HUES64 (cell line): ENCODE measurements at regions not wholly inside any gene's neighbourhood (a gene's known extent, or its start where the extent isn't known, plus 50 kb on each side); places are given as distances from the start of the nearest gene placed in this dataset.
"Not testable (repeated sequence)": the region's sequence is repeated elsewhere in the genome, so short reads cannot be mapped to it uniquely, and the experiment has no call there.

Experiments
- H3K27ac ChIP-seq: 2 replicates; pipeline ENCODE4 v1.7.0; 2013; ENCODE audit warnings: low read depth, low read length, inconsistent platforms
- H3K27me3 ChIP-seq: 2 replicates; pipeline ENCODE4 v1.6.1; 2013; ENCODE audit warnings: mild to moderate bottlenecking, low read length; ENCODE audit not compliant: insufficient read depth
- H3K36me3 ChIP-seq: 2 replicates; pipeline ENCODE4 v1.6.1; 2013; ENCODE audit warnings: mild to moderate bottlenecking, low read length; ENCODE audit not compliant: insufficient read depth
- H3K4me1 ChIP-seq: 2 replicates; pipeline ENCODE4 v1.6.1; 2013; ENCODE audit warnings: mild to moderate bottlenecking, low read length, moderate library complexity; ENCODE audit not compliant: insufficient read depth
- H3K4me3 ChIP-seq: 2 replicates; pipeline ENCODE4 v1.5.1; 2013; ENCODE audit warnings: mild to moderate bottlenecking, low read length, moderate library complexity
- H3K9ac ChIP-seq: 2 replicates; pipeline ENCODE4 v1.6.1; 2013; ENCODE audit warnings: mild to moderate bottlenecking, low read depth, low read length
- H3K9me3 ChIP-seq: 2 replicates; pipeline ENCODE4 v1.6.1; 2013; ENCODE audit warnings: low read depth, low read length; ENCODE audit not compliant: insufficient read depth
- WGBS: fragments of 150-250, 120-280 bp; methylation state at CpG from one replicate; pipeline ENCODE4 v1.1.7; 2013; ENCODE audit warnings: missing lambda C conversion rate; 5-methylcytosine and 5-hydroxymethylcytosine counted together

DNA sequence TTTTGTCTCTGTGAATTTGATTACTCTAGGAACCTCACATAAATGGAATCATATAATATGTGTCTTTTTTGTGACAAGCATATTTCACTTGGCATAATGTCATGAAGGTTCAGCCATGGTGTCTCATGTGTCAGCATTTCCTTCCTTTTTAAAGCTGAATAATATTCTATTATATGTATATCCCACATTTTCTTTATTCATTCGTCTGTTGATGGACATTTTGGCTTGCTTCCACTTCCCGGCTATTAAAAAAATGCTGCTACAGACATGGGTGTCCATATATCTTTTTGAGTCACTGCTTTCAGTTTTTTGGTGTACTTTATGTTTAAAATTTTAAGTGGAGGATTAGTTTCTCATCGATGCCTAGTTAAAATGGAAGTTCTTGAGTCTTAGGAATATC lies 59.8 kb upstream of the C5orf63 start:
- H3K4me1 ChIP-seq: no peaks in the 10 kb centered on the region
- 53% methylated on average over 3 of the region's 3 CpGs for WGBS
- H3K36me3 ChIP-seq: no peaks in the 10 kb centered on the region
- H3K27me3 ChIP-seq: no peaks in the 10 kb centered on the region
- no peak overlapping the region for H3K27ac ChIP-seq
- H3K9ac ChIP-seq: no peak overlapping the region
- no peak overlapping the region for H3K4me3 ChIP-seq
- no peaks in the 10 kb centered on the region for H3K9me3 ChIP-seq

DNA sequence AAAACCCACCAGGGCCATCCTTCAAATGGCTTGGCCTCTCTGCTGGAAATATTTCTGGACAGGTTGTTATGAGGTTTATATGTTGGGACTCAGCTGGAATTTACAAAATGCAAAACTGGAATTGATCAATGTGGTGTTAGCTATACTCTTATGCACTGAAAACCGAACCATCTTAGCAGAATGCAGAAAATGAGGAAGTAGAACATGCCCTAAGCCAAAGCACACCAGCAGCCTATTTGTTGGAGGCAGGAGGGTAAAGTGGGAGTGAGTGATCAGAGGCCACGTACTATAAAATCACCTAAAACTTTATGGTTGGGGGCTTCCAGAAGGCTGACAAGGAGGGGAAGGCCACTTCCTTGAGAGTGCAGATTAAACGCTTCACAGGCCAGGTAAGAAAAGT lies 63.6 kb upstream of the C5orf63 start:
- H3K9me3 ChIP-seq: no peaks in the 10 kb centered on the region
- no peak overlapping the region for H3K9ac ChIP-seq
- WGBS: 94% methylated on average over 2 of the region's 3 CpGs
- H3K36me3 ChIP-seq: no peaks in the 10 kb centered on the region
- H3K4me1 ChIP-seq: no peaks in the 10 kb centered on the region
- no peaks in the 10 kb centered on the region for H3K27me3 ChIP-seq
- no peak overlapping the region for H3K27ac ChIP-seq
- no peak overlapping the region for H3K4me3 ChIP-seq

DNA sequence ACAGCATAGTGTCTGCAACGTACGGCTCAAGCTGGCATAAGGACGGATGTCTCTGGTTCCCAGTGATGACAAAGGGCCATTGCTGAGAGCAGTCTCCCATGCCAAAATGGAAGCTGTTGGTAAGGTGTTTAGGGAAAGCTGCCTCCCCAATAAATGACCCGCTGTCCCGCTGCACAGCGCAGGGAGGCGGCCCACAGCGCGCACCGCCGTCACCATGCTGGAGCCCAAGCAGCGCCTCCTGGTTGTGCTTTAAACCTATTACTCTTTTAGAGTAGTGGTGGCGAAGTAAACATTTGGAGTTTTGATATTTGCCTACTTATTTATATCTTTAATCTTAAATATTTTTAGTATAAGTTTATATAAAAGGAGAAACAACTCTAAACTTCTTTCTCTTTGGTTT lies 70.4 kb upstream of the C5orf63 start:
- Histone ChIP-seq H3K4me1 (no peaks in the 10 kb centered on the region), H3K9me3 (no peaks in the 10 kb centered on the region), H3K27me3 (no peaks in the 10 kb centered on the region), H3K4me3 (no peak overlapping the region), H3K27ac (no peak overlapping the region), H3K36me3 (no peaks in the 10 kb centered on the region), H3K9ac (no peak overlapping the region)
- 98% methylated on average over 12 of the region's 13 CpGs for WGBS

DNA sequence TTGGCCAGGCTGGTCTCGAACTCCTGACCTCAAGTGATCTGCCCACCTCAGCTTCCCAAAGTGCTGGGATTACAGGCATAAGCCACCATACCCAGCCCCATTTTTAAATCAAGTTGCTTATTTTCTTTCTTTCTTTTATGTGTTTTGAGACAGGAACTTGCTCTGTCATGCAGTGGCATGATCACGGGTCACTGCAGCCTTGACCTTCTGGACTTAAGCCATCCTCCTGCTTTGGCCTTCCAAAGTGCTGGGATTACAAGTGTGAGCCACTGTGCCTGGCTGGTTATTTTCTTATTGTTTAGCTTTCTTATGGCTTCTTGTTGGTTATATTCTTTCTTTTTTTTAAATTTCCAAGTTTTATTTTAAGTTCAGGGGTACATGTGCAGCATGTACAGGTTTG lies 79.7 kb upstream of the C5orf63 start:
- H3K9ac ChIP-seq: no peak overlapping the region
- H3K27ac ChIP-seq: no peak overlapping the region
- 0 out of 2 replicates have a peak, but pooled peaks cover 3% of the 10 kb centered on the region for H3K9me3 ChIP-seq
- 95% methylated on average over 2 of the region's 2 CpGs for WGBS
- no peaks in the 10 kb centered on the region for H3K27me3 ChIP-seq
- no peaks in the 10 kb centered on the region for H3K36me3 ChIP-seq
- no peaks in the 10 kb centered on the region for H3K4me1 ChIP-seq
- no peak overlapping the region for H3K4me3 ChIP-seq

DNA sequence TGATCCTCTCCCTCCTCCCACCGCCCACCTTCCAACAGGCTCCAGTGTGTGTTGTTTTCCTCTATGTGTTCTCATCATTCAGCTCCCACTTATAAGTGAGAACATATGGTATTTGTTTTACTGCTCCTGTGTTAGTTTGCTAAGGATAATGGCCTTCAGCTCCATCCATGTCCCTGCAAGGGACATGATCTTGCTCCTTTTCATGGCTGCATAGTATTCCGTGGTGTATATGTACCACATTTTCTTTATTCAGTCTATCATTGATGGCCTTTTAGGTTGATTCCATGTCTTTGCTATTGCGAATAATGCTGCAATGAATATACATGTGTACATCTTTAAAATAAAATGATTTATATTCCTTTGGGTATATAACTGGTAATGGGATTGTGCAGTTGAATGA lies 80.2 kb upstream of the C5orf63 start:
- no peak overlapping the region for H3K4me3 ChIP-seq
- no peak overlapping the region for H3K9ac ChIP-seq
- no peaks in the 10 kb centered on the region for H3K4me1 ChIP-seq
- 0 out of 2 replicates have a peak, but pooled peaks cover 3% of the 10 kb centered on the region for H3K9me3 ChIP-seq
- H3K36me3 ChIP-seq: no peaks in the 10 kb centered on the region
- 95% methylated on average over 2 of the region's 3 CpGs for WGBS
- H3K27ac ChIP-seq: no peak overlapping the region
- H3K27me3 ChIP-seq: no peaks in the 10 kb centered on the region

DNA sequence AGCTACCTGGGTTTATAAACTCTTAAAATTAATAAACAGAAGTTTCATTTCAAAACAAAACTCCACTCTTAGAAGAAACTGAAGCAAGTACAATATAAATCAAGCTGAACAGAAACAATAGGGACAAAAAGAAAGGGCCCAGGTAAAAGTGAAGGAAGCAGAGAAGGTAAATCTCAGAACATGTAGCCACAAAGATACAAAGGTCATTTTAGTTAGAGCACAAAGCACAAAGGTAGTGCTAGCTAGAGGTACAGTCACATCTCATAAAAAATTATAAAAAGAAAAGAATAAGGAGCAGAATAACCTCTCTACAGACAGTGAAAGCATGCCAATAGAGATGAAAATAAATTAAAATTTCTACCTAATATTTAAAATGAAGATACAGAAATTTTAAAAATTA lies 90.4 kb upstream of the C5orf63 start:
- no peaks in the 10 kb centered on the region for H3K4me1 ChIP-seq
- no peak overlapping the region for H3K9ac ChIP-seq
- H3K27me3 ChIP-seq: no peaks in the 10 kb centered on the region

DNA sequence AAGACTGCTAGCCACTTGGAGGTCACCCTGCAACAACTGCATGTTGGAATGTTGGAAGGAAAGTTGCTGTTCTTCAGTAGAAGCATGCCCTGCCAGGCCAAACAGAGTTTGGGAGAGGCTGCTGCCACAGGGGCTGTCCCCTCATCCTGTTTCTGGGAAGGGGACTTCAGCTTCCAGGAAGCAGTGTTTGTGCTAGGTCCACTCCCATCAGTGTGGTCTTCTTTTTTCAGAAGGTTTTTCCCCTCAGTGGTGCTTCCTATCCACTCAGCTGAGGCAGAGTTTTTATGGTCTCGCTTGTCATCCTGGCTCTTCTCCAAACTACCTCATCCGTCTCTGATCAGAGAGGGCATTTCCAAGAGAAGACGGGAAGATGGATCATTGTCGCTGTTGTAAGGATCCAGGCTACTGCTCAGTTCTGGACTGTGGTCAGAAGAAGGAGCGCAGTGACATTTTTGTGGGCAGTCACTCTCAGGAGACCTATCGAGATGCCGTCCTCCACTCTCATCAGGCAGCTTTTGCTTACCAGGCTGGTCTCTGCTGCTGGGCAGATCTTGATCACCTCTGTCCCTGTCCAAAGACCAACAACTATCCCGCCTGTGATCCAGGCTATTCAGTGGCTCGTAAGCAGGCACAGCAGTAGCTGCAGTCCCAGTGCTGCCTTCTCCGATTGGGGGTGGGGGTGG lies 97.8 kb upstream of the C5orf63 start:
- 97% methylated on average over 10 of the region's 10 CpGs for WGBS
- Histone ChIP-seq H3K4me1 (no peaks in the 10 kb centered on the region), H3K36me3 (no peaks in the 10 kb centered on the region), H3K9ac (no peak overlapping the region), H3K9me3 (0 out of 2 replicates have a peak, but pooled peaks cover 3% of the 10 kb centered on the region), H3K27ac (no peak overlapping the region), H3K27me3 (no peaks in the 10 kb centered on the region), H3K4me3 (no peak overlapping the region)

More for the DNA sequence above, 90.4 kb upstream of the C5orf63 start:
- no peaks in the 10 kb centered on the region for H3K36me3 ChIP-seq
- H3K9me3 ChIP-seq: peaks cover 3% of the 10 kb centered on the region; the same call in 1 of the 2 replicates
- no peak overlapping the region for H3K4me3 ChIP-seq
- no peak overlapping the region for H3K27ac ChIP-seq

DNA sequence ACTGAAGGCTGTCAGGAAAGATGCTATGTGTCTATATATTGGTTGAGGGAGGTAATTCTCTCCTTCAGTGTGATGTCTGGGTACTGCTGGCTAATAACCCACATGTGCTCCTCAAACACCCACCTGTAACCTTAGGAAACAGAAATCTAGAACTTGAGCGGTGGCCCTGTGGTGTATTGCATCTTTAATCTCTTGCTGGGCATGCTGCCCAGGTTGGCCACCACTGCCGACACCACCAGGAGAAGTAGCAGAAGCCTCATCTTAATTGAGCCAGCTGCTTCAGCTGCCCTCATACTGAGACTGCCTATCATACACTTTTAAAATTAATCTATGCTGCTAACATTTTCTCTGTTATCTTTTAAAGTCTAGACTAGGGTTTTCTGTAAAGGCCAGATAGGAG lies 103.5 kb upstream of the C5orf63 start:
- 0 out of 2 replicates have a peak, but pooled peaks cover 3% of the 10 kb centered on the region for H3K9me3 ChIP-seq
- WGBS: 94% methylated on average over 2 of the region's 2 CpGs
- H3K4me1 ChIP-seq: no peaks in the 10 kb centered on the region
- H3K9ac ChIP-seq: no peak overlapping the region
- H3K4me3 ChIP-seq: no peak overlapping the region
- H3K36me3 ChIP-seq: no peaks in the 10 kb centered on the region
- no peak overlapping the region for H3K27ac ChIP-seq
- H3K27me3 ChIP-seq: no peaks in the 10 kb centered on the region

DNA sequence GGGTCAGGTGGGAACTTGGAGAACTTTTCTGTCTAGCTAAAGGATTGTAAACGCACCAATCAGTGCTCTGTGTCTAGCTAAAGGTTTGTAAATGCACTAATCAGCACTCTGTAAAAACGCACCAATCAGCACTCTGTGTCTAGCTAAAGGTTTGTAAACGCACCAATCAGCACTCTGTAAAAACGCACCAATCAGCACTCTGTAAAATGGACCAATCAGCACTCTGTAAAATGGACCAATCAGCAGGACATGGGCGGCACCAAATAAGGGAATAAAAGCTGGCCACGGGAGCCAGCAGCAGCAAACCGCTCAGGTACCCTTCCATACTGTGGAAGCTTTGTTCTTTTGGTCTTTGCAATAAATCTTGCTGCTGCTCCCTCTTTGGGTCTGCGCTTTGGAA lies 108.0 kb upstream of the MEGF10 start:
- not testable (repeated sequence) for H3K4me3 ChIP-seq, H3K36me3 ChIP-seq, H3K4me1 ChIP-seq, H3K9ac ChIP-seq, H3K9me3 ChIP-seq, H3K27me3 ChIP-seq, H3K27ac ChIP-seq
- 92% methylated on average over 8 of the region's 8 CpGs for WGBS

DNA sequence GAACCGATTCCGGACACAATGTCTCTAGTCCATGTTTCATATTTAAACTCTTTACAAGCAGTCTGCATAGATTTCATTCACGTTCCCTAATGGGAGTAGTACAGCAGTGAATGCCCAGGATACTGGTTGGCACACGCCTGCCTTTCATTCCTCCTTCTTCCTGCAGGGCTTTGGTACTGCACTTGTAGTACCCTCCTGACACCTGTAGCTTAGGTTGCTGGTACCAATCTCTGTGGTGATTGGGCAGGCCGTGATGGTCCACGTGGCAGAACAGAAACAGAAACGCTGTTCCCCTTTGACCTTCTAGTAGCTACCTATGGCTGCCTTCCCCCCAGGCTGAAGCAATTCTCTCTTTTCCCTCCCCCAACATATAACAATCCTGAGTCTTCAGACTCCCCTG lies 107.3 kb upstream of the MEGF10 start:
- H3K9me3 ChIP-seq: no peaks in the 10 kb centered on the region
- no peaks in the 10 kb centered on the region for H3K27me3 ChIP-seq
- H3K27ac ChIP-seq: no peak overlapping the region
- H3K9ac ChIP-seq: no peak overlapping the region
- 97% methylated on average over 7 of the region's 7 CpGs for WGBS
- H3K36me3 ChIP-seq: no peaks in the 10 kb centered on the region
- no peaks in the 10 kb centered on the region for H3K4me1 ChIP-seq
- H3K4me3 ChIP-seq: no peak overlapping the region

DNA sequence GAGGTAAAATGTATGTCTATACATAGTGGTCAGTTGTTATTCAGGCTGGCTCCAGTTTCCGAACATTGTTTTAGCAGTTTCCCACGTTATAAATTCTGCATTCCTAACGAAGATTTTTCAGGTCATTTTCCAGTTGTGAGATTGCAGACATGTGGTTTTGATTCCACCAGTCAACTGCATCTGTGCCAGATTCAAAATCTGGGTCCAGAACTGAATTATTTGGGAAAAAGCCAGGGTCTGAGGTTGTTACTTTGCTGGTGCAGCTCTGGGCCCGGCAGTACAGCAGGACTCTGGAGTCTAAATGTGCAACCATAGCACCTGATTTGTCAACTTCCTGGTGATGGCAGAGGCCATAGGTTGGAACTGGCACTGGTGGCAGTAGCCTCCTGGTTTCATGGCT lies 105.7 kb upstream of the MEGF10 start:
- Histone ChIP-seq H3K36me3 (no peaks in the 10 kb centered on the region), H3K9me3 (no peaks in the 10 kb centered on the region), H3K9ac (no peak overlapping the region), H3K4me3 (no peak overlapping the region), H3K27ac (no peak overlapping the region), H3K4me1 (no peaks in the 10 kb centered on the region), H3K27me3 (no peaks in the 10 kb centered on the region)
- 90% methylated on average over 4 of the region's 4 CpGs for WGBS

DNA sequence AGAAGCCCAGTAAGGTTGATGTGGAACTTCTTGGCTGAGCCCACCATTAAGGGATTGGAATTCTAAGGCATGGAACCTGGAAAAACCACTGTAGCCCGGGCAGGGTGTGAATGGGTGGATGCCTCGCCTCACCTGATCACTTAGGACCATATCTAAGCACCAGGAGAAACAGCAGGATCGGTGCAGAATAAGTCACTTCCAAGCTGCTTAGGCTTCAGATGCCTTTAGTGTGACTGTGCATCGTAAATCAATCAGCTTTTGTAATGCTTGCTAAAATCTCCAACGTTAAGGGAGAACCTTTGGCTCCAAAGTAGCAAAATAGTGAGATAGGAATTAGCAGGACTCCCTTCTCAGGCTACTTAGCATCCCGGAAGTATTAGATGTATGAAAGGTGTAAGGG lies 103.9 kb upstream of the MEGF10 start:
- Histone ChIP-seq H3K27ac (no peak overlapping the region), H3K9ac (no peak overlapping the region), H3K36me3 (no peaks in the 10 kb centered on the region), H3K4me1 (no peaks in the 10 kb centered on the region), H3K27me3 (no peaks in the 10 kb centered on the region), H3K9me3 (no peaks in the 10 kb centered on the region), H3K4me3 (no peak overlapping the region)
- WGBS: 80% methylated on average over 6 of the region's 6 CpGs
